Mesothelial cell of epicardium (in vitro differentiated cells): ENCODE measurements at regions not wholly inside any gene's neighbourhood (a gene's known extent, or its start where the extent isn't known, plus 50 kb on each side); places are given as distances from the start of the nearest gene placed in this dataset.
"Not testable (repeated sequence)": the region's sequence is repeated elsewhere in the genome, so short reads cannot be mapped to it uniquely, and the experiment has no call there.

ENCODE experiments used
- DNase-seq, 2 experiments: peaks; one replicate each; pipeline ENCODE4 v3.0.0; 2021; ENCODE audit warnings: low spot score in 2 of 2; ENCODE audit not compliant: unreplicated experiment in 2 of 2
- H3K27ac Mint-ChIP-seq: 2 replicates; pipeline ENCODE4 v1.8.0; 2021; ENCODE audit warnings: mixed read lengths
- H3K27me3 Mint-ChIP-seq: 2 replicates; pipeline ENCODE4 v1.8.0; 2021; ENCODE audit warnings: low read depth, mixed read lengths
- H3K36me3 Mint-ChIP-seq: 2 replicates; pipeline ENCODE4 v1.8.0; 2021; ENCODE audit warnings: mixed read lengths
- H3K4me1 Mint-ChIP-seq: 2 replicates; pipeline ENCODE4 v1.8.0; 2021; ENCODE audit warnings: mixed read lengths
- H3K4me3 Mint-ChIP-seq: 2 replicates; pipeline ENCODE4 v1.8.0; 2021; ENCODE audit warnings: mild to moderate bottlenecking, moderate library complexity, mixed read lengths
- H3K9me3 Mint-ChIP-seq: 2 replicates; pipeline ENCODE4 v1.8.0; 2021; ENCODE audit warnings: mixed read lengths
- TF ChIP-seq, protein P1 (sequence below): fragments of 200-600 bp; sonication (generic); IDR thresholded peaks from one replicate; pipeline ENCODE4 v1.5.0; 2021; ENCODE audit warnings: antibody characterized with exemption; ENCODE audit not compliant: unreplicated experiment

GRCh38 chrX:56343219-56343618, 111.1 kb downstream of the KLF8 start:
- TF ChIP-seq, protein P1, sequence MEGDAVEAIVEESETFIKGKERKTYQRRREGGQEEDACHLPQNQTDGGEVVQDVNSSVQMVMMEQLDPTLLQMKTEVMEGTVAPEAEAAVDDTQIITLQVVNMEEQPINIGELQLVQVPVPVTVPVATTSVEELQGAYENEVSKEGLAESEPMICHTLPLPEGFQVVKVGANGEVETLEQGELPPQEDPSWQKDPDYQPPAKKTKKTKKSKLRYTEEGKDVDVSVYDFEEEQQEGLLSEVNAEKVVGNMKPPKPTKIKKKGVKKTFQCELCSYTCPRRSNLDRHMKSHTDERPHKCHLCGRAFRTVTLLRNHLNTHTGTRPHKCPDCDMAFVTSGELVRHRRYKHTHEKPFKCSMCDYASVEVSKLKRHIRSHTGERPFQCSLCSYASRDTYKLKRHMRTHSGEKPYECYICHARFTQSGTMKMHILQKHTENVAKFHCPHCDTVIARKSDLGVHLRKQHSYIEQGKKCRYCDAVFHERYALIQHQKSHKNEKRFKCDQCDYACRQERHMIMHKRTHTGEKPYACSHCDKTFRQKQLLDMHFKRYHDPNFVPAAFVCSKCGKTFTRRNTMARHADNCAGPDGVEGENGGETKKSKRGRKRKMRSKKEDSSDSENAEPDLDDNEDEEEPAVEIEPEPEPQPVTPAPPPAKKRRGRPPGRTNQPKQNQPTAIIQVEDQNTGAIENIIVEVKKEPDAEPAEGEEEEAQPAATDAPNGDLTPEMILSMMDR = no peak
- H3K9me3 Mint-ChIP-seq = peaks cover 73% of the 10 kb centered on the region
- H3K4me1 Mint-ChIP-seq = no peaks in the 10 kb centered on the region
- DNase-seq = no peak
- no peaks in the 10 kb centered on the region for H3K27me3 Mint-ChIP-seq
- no peak overlapping the region for H3K27ac Mint-ChIP-seq
- no peaks in the 10 kb centered on the region for H3K36me3 Mint-ChIP-seq
- H3K4me3 Mint-ChIP-seq = no peak overlapping the region

DNA sequence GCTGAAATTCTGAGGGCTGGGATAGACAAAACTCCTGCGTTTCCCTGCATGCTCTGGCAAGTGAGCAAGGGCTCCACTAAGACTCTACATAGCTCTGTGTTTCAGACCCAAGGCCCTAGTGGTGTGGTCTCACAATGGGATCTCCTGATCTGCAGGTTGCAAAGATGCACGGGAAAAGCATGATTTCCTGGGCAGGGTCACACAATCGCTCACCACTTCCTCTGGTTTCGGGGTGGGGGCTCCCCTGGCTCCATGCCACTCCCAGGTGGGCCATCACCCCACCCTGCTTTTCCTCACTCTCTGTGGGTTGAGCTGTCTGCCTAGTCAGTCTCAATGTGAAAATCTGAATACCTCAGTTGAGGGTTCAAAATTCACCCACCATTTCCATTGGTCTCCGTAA, 111.5 kb downstream of the KLF8 start:
- Mint-ChIP-seq H3K36me3 (no peaks in the 10 kb centered on the region), H3K4me3 (no peak overlapping the region), H3K27ac (no peak overlapping the region), H3K4me1 (no peaks in the 10 kb centered on the region), H3K9me3 (peaks cover 68% of the 10 kb centered on the region), H3K27me3 (no peaks in the 10 kb centered on the region)
- TF ChIP-seq, protein P1 = no peak
- no peak for DNase-seq

GRCh38 chrX:56358145-56358544, 126.0 kb downstream of the KLF8 start:
- not testable (repeated sequence) for H3K4me3 Mint-ChIP-seq, H3K27ac Mint-ChIP-seq, H3K4me1 Mint-ChIP-seq, DNase-seq, H3K36me3 Mint-ChIP-seq, H3K27me3 Mint-ChIP-seq
- H3K9me3 Mint-ChIP-seq = peaks cover 68% of the 10 kb centered on the region

DNA sequence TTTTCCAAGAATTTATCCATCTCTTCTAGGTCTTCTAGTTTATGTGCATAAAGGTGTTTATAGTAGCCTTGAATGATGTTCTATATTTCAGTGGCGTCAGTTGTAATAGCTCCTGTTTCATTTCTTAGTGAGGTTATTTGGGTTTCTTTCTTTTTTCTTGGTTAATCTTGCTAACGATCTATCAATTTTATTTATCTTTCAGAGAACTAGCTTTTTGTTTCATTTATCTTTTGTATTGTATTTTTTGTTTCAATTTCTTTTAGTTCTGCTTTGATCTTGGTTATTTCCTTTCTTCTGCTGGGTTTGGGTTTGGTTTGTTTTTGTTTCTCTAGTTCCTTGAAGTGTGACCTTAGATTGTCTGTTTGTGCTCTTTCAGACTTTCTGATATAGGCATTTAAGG, 133.0 kb downstream of the KLF8 start:
- H3K4me3 Mint-ChIP-seq, H3K27me3 Mint-ChIP-seq, DNase-seq, H3K27ac Mint-ChIP-seq, H3K4me1 Mint-ChIP-seq, H3K36me3 Mint-ChIP-seq: not testable (repeated sequence)
- H3K9me3 Mint-ChIP-seq = peaks cover 79% of the 10 kb centered on the region

DNA sequence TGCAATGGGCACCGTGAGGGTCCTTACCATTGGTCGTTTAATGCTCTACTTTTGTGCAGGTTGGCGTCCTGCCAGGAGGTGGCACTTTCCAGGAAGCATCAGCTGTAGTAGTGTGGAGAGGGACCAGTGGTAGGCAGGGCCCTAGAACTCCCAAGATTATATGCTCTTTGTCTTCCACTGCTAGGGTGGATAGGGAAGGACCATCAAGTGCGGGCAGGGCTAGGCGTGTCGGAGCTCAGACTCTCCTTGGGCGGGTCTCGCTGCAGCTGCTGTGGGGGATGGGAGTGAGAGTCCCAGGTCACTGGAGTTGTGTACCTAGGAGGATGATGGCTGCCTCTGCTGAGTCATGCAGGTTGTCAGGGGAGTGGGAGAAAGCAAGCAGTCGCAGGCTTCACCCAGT, 134.7 kb downstream of the KLF8 start:
- Mint-ChIP-seq H3K27me3 (no peaks in the 10 kb centered on the region), H3K4me1 (no peaks in the 10 kb centered on the region), H3K36me3 (no peaks in the 10 kb centered on the region), H3K4me3 (no peak overlapping the region), H3K9me3 (peaks cover 71% of the 10 kb centered on the region), H3K27ac (no peak overlapping the region)
- TF ChIP-seq, protein P1 = no peak
- no peak for DNase-seq

GRCh38 chrX:56368962-56369361, 136.8 kb downstream of the KLF8 start:
- no peak overlapping the region for H3K27ac Mint-ChIP-seq
- H3K36me3 Mint-ChIP-seq = no peaks in the 10 kb centered on the region
- no peaks in the 10 kb centered on the region for H3K4me1 Mint-ChIP-seq
- no peak overlapping the region for H3K4me3 Mint-ChIP-seq
- peaks cover 63% of the 10 kb centered on the region for H3K9me3 Mint-ChIP-seq
- no peaks in the 10 kb centered on the region for H3K27me3 Mint-ChIP-seq
- DNase-seq = no peak
- TF ChIP-seq, protein P1 = no peak

GRCh38 chrX:56379984-56380780, 148.0 kb downstream of the KLF8 start:
- H3K4me1 Mint-ChIP-seq, H3K27me3 Mint-ChIP-seq, H3K27ac Mint-ChIP-seq, DNase-seq, H3K36me3 Mint-ChIP-seq, H3K4me3 Mint-ChIP-seq: not testable (repeated sequence)
- peaks cover 33% of the 10 kb centered on the region for H3K9me3 Mint-ChIP-seq
